ENCODE measurements at regions not wholly inside any gene's neighbourhood (a gene's known extent, or its start where the extent isn't known, plus 50 kb on each side); places are given as distances from the start of the nearest gene placed in this dataset.

GRCh38 chr18:27750014-27750413 lies 426.9 kb downstream of the CDH2 start:
- peak; percentile 83 for DNase-seq

DNA sequence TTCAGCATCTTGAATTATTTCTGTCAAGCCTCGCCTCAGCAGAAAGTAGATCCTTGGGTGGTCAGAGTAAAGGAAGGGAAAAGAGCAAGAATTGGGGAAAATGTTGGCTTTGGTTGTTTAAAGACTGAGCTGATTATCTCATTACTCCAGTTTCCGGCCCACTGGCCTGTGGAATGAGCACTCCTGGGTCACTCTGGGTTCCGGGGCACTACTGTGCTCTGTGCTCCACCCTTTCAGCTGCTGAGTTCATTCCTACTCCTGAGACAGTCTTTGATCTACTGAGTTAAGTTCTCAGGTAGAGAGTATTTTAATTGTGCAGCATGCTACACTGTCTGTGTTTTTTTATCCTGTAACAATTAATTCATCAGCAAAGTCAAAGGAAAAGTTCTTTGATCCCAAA lies 427.7 kb downstream of the CDH2 start:
- no peak for DNase-seq

DNA sequence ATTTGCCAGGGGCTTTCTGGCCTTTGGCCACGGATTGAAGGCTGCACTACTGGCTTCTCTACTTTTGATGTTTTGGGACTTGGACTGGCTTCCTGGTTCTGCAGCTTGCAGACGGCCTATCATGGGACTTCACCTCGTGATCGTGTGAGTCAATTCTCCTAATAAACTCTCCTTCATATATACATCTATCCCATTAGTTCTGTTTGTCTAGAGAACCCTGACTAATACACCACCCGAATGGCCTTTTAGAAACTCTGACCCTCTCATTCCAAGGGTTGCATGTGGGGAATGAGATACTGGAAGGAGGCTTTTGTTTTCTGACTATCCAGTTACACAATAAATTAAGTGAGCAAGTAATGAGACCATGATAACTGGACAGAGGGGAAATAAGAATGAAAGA lies 430.7 kb downstream of the CDH2 start:
- DNase-seq, result no peak

GRCh38 chr18:27735117-27735516 lies 441.8 kb downstream of the CDH2 start:
- DNase-seq, result peak; percentile 63

- DNase-seq, result no peak
These were observed 445.7 kb downstream of the CDH2 start for GRCh38 chr18:27731211-27731610.

GRCh38 chr18:27728659-27729058 lies 448.3 kb downstream of the CDH2 start:
- peak; percentile 28 for DNase-seq

DNA sequence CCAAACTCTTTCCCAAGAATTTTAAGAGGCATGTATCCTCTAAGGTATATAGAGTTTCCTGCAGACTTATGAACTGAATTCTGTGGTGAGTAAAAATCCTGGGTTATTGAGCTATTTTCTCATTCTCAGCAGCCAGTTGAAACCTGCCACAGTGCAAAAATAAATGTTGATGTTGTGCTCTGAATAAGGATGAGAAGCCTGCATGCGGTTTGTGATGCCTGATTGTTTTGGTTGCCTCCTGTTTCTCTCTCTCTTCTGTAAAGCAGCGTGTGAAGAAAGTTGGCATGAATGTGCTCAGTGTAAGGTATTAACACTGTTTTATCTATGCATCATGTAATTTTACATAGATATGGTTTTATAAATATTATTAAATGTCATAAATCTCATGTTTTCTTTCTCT lies 452.6 kb downstream of the CDH2 start:
- no peak for DNase-seq

GRCh38 chr18:27723168-27723567 lies 453.8 kb downstream of the CDH2 start:
- no peak for DNase-seq

- no peak for DNase-seq
These were observed 457.2 kb downstream of the CDH2 start for GRCh38 chr18:27719680-27720079.

- peak; percentile 37 for DNase-seq
These were observed 459.1 kb downstream of the CDH2 start for GRCh38 chr18:27717816-27718215.

DNA sequence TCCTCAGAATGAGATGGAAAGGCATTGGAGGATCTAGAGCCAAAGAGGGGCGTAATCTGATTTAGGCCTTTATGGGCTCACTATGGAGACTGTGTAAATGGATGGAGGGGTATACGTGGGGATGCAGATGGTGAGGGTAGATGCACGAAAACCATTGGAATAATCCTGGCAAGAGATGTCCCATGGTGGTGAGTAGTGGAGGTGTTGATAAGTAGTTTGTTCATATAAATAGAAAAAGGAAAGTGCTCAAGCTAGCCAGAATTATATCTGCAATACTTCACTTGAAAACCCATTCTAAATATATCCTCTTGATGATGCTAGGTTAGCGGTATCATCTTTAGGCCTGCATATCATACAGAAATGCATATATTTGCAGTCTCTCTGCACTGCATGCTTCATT lies 459.7 kb downstream of the CDH2 start:
- DNase-seq, result no peak

- no peak for DNase-seq
These were observed 461.2 kb downstream of the CDH2 start for GRCh38 chr18:27715751-27716150.

DNA sequence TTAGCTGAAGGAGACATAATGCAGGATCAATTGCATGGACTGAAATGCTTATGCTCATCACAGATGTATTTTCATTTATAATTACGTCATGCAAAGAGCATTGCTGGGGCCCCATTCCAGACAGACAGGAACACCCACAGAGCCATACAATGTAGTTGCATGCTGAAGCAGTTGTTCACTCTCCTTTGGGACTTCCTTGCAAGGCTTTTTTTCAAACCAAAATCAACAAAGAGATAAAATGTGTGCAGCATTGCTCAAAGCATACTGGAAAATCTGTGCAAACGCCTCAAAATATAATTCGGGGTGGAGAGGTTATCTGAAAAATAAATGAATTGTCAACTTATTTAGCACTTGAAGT lies 463.2 kb downstream of the CDH2 start:
- DNase-seq, result peak; percentile 58

DNA sequence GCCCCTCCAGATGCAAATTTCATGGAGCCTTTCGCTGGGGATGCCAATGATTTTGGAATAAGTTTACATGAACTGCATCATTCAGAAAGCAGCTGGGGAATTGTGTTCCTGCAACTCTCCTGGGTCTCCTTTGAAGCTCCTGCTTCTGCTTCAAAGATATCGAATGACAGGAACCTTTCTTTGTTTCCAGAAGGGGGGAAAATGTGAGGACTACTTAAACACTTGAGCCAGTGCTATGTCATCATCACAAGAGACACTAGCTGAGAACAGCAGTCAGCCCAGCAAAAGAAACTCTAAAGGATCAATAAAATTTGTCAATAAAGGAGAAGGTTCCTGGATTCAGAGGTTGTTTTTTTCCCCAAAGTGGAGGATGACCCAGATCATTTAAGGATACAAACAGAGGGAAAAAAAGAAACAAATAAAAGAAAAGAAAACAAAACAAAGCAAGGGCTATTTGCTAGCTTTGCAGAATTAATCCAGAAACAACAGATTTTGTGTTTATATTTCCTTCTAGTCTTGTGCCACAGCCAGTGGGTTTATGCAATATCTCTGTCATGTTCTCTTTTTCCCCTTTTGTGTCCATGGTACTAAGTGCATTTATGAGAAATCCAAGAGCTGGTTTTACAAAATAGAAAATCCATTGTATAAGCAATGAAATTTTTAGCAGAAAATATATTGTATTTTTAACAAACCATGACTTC lies 463.7 kb downstream of the CDH2 start:
- DNase-seq, result peak; percentile 88

- peak; percentile 87 for DNase-seq
These were observed 464.9 kb downstream of the CDH2 start for GRCh38 chr18:27712066-27712465.

- DNase-seq, result no peak
These were observed 465.5 kb downstream of the CDH2 start for GRCh38 chr18:27711382-27711781.

GRCh38 chr18:27709344-27709743 lies 467.6 kb downstream of the CDH2 start:
- no peak for DNase-seq

DNA sequence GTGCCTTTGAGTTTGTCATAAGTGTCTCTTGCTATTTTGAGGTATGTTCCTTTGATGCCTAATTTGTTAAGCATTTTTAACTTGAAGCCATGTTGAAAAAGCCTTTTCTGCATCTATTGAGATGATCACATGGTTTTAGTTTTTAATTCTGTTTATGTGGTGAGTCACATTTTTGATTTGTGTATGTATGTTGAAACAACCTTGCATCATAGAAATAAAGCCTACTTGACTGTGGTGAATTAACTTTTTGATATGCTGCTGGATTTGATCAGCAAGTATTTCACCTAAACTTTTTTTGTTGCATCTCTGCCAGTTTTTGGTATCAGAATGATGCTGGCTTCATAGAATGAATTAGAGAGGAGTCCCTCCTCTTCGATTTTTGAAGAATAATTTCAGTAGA lies 469.7 kb downstream of the CDH2 start:
- DNase-seq, result no peak

GRCh38 chr18:27704736-27705361 lies 472.1 kb downstream of the CDH2 start:
- DNase-seq, result peak; percentile 11

DNA sequence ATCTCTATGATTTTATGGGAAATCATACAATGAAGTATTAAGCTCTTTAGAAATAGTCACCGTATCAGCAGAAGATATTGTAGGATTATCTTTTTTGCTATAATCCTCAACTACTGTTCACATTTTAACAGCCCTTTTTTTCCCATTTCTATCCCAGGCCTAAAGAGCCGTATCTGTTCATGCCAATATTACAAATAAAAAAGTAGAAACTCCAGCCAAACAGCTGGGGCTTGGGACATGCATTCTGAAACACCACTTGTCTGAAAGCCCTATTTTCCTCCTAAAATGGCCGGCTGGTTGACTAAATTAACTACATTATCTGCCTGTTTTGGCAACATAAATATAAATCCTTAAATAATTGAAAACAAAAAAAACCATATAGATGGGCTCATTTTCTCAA lies 477.8 kb downstream of the CDH2 start:
- no peak for DNase-seq

GRCh38 chr18:27696148-27696547 lies 480.8 kb downstream of the CDH2 start:
- DNase-seq, result no peak

DNA sequence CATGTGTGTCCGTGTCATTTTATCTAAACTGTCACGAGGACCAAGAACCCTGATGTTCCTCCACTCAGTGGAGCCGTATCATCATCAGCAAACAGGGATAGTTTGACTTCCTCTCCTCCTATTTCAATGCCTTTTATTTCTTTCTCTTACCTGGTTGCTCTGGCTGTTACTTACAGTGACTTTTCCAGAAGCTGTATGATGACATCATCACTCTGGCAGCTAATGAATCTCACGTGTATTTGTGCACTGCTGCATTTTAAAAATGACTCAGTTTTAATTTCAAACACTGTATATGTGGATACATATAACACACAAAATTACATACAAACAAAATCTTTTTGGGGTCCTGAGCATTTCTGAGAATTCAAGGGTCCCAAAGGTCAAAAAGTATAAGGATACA lies 481.4 kb downstream of the CDH2 start:
- peak; percentile 44 for DNase-seq

- DNase-seq, result no peak
These were observed 481.9 kb downstream of the CDH2 start for GRCh38 chr18:27695052-27695451.

DNA sequence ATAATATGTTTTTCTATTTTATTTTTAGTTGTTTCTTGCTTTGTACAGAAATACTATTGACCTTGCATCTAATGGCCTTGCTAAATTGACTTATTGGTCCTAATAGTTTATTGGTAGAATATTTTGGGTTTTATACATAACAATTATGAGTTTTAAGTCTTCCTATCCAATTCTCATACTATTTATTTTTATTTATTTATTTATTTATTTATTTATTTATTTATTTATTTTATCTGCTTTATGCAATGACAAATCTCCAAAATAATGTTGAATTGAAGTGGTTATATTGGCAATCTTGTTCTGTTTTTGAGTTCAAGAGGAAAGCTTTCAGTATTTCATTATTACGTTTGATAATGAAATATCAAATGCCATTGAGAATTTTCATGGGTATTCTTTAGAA lies 488.3 kb downstream of the CDH2 start:
- DNase-seq, result no peak

DNA sequence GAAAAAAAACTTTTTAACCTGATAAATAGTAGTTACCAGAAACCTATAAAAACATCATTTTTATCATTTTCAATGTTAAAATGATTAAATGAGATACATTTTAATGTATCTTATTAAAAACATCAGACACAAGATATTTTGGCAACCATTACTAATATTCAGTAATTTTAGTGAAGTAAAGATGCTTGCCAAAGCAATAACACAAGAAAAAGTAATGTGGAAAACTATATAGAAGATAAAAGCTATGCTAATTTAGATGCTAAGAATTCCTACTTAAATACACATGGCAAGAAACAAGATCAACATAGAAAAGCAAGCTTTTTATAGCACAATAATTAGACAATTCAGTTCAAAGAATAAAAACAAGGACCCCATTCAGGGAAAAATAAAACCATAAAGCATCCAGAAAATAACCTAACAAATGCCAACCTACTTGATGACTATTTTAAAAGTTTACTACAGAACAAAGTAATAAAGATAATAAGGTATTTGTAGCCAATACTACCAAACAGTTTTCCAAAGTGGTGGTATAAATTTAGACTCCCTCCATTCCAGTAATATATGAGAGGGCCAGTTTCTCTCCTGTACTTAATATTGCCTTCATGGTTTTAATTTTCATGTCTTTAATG lies 489.5 kb downstream of the CDH2 start:
- no peak for DNase-seq

All from DMS53 (cell line).